NCI-H1092 (cell line): ENCODE measurements at regions not wholly inside any gene's neighbourhood (a gene's known extent, or its start where the extent isn't known, plus 50 kb on each side); places are given as distances from the start of the nearest gene placed in this dataset.

Experiments used
- DNase-seq: peaks from one replicate; lab custom pipeline; 2025; lab: John Stamatoyannopoulos, UW

GRCh38 chr13:109593230-109593629, 193.2 kb downstream of the IRS2 start:
- DNase-seq, result no peak

- no peak for DNase-seq
These were observed 193.6 kb downstream of the IRS2 start for GRCh38 chr13:109592770-109593169.

GRCh38 chr13:109587689-109588088, 198.7 kb downstream of the IRS2 start:
- DNase-seq, result no peak

- DNase-seq, result no peak
These were observed 199.7 kb downstream of the IRS2 start for GRCh38 chr13:109586509-109587346.

GRCh38 chr13:109584844-109585361, 201.5 kb downstream of the IRS2 start:
- DNase-seq, result no peak

GRCh38 chr13:109577191-109577700, 209.1 kb downstream of the IRS2 start:
- DNase-seq, result no peak

- no peak for DNase-seq
These were observed 210.0 kb downstream of the IRS2 start for GRCh38 chr13:109576331-109576813.

- DNase-seq, result no peak
These were observed 210.6 kb downstream of the IRS2 start for GRCh38 chr13:109575821-109576220.

GRCh38 chr13:109572389-109572788, 214.0 kb downstream of the IRS2 start:
- no peak for DNase-seq

- no peak for DNase-seq
These were observed 216.2 kb downstream of the IRS2 start for GRCh38 chr13:109569958-109570711.

- no peak for DNase-seq
These were observed 218.0 kb downstream of the IRS2 start for GRCh38 chr13:109568339-109568818.

GRCh38 chr13:109567315-109567714, 219.1 kb downstream of the IRS2 start:
- DNase-seq, result no peak

- DNase-seq, result no peak
These were observed 220.5 kb downstream of the IRS2 start for GRCh38 chr13:109565877-109566276.

GRCh38 chr13:109548374-109548773, 238.0 kb downstream of the IRS2 start:
- DNase-seq, result no peak

GRCh38 chr13:109547942-109548341, 238.4 kb downstream of the IRS2 start:
- no peak for DNase-seq

- DNase-seq, result no peak
These were observed 240.5 kb downstream of the IRS2 start for GRCh38 chr13:109545931-109546330.

- DNase-seq, result no peak
These were observed 245.3 kb downstream of the IRS2 start for GRCh38 chr13:109541081-109541480.

GRCh38 chr13:109537584-109537983, 248.8 kb downstream of the IRS2 start:
- DNase-seq, result no peak

GRCh38 chr13:109533350-109533749, 253.0 kb downstream of the IRS2 start:
- no peak for DNase-seq

GRCh38 chr13:109529964-109530363, 256.4 kb downstream of the IRS2 start:
- no peak for DNase-seq

- DNase-seq, result no peak
These were observed 264.7 kb downstream of the IRS2 start for GRCh38 chr13:109521719-109522118.

- no peak for DNase-seq
These were observed 268.9 kb downstream of the IRS2 start for GRCh38 chr13:109517517-109517916.

GRCh38 chr13:109516186-109516585, 270.2 kb downstream of the IRS2 start:
- DNase-seq, result no peak
